ENCODE measurements at regions not wholly inside any gene's neighbourhood (a gene's known extent, or its start where the extent isn't known, plus 50 kb on each side); places are given as distances from the start of the nearest gene placed in this dataset.

DNA sequence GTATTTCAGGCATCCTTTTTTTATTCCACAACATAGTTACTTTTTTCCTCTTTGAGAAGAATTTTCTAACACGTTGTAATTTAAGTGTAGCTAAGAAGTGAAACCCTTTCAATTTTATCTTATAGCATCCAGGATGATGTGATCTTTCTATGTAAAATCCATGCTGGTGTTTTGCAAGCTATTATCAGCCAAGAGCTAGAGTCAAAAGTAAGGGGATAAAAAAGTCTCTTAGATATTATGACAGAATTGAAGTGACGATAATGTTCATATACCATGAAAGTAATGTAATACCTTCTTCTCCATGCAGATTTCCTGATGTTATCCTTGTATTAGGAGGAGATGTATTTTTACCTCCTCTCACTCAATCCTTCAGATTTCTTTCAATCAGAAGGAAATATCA is 64.2 kb upstream of the MBL2 start:
- WGBS (ENCODE audit: insufficient coverage, low coverage, low lambda C conversion rate, missing lambda C conversion rate), result 77% methylated on average over 2 of the region's 2 CpGs
- ATAC-seq, result no peak
- DNase-seq, result no peak
- Histone ChIP-seq H3K4me1 (no peaks in the 10 kb centered on the region), H3K9me3 (peaks cover 0 to 5% (median 0%) of the 10 kb centered on the region in 4 donors), H3K36me3 (no peaks in the 10 kb centered on the region), H3K27ac (no peak overlapping the region), H3K4me3 (no peak overlapping the region), H3K27me3 (no peaks in the 10 kb centered on the region)
- intact Hi-C loops (cut with DNase I), result no loop called here
- TF ChIP-seq, protein P1, sequence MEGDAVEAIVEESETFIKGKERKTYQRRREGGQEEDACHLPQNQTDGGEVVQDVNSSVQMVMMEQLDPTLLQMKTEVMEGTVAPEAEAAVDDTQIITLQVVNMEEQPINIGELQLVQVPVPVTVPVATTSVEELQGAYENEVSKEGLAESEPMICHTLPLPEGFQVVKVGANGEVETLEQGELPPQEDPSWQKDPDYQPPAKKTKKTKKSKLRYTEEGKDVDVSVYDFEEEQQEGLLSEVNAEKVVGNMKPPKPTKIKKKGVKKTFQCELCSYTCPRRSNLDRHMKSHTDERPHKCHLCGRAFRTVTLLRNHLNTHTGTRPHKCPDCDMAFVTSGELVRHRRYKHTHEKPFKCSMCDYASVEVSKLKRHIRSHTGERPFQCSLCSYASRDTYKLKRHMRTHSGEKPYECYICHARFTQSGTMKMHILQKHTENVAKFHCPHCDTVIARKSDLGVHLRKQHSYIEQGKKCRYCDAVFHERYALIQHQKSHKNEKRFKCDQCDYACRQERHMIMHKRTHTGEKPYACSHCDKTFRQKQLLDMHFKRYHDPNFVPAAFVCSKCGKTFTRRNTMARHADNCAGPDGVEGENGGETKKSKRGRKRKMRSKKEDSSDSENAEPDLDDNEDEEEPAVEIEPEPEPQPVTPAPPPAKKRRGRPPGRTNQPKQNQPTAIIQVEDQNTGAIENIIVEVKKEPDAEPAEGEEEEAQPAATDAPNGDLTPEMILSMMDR (IDR thresholded peaks at IDR 0.05), result no peak
- TF ChIP-seq POLR2A (IDR thresholded peaks at IDR 0.05), result no peak

Small RNAs in the stretch of these regions (small RNA-seq; reads per million reads assigned to genes)
- gene RF00019 (0 reads per million in 2 experiments), gene RNA5SP318 (0 reads per million in 2 experiments), gene SNRPEP8 (0 reads per million in 2 experiments)
